CD4-positive, alpha-beta T cell treated with Interleukin-2 at 100 ng/mL for 4 hours (primary cell): ENCODE measurements at regions not wholly inside any gene's neighbourhood (a gene's known extent, or its start where the extent isn't known, plus 50 kb on each side); places are given as distances from the start of the nearest gene placed in this dataset.
A peak's percentile ranks its signal among the peaks of the same experiment; 100 is the strongest.

Experiments
- DNase-seq: peaks from one replicate; pipeline ENCODE4 v3.0.0-alpha.2; 2020; ENCODE audit warnings: low spot score

- DNase-seq: no peak
Observed at GRCh38 chr14:71287567-71287966, 380.3 kb downstream of the PCNX1 start.

GRCh38 chr14:71289536-71289935 is 382.3 kb downstream of the PCNX1 start:
- DNase-seq: peak; percentile 19

DNA sequence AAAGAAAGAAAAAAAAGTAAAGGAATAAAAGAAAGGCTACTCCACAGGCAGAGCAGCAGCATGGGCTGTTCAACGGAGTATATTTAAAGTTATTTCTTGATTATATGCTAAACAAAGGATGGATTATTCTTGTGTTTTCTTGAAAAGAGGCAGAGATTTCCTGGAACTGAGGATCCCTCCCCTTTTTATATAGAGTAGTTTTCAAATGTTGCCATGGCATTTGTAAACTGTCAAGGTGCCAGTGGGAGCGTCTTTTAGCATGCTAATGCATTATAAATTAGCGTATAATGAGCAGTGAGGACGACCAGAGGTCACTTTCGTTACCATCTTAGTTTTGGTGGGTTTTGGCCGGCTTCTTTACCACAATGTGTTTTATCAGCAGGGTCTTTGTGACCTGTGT is 383.0 kb downstream of the PCNX1 start:
- no peak for DNase-seq

- peak; percentile 30 for DNase-seq
Observed at GRCh38 chr14:71290960-71291466, 383.8 kb downstream of the PCNX1 start.

- no peak for DNase-seq
Observed at GRCh38 chr14:71296184-71296583, 388.9 kb downstream of the PCNX1 start.

DNA sequence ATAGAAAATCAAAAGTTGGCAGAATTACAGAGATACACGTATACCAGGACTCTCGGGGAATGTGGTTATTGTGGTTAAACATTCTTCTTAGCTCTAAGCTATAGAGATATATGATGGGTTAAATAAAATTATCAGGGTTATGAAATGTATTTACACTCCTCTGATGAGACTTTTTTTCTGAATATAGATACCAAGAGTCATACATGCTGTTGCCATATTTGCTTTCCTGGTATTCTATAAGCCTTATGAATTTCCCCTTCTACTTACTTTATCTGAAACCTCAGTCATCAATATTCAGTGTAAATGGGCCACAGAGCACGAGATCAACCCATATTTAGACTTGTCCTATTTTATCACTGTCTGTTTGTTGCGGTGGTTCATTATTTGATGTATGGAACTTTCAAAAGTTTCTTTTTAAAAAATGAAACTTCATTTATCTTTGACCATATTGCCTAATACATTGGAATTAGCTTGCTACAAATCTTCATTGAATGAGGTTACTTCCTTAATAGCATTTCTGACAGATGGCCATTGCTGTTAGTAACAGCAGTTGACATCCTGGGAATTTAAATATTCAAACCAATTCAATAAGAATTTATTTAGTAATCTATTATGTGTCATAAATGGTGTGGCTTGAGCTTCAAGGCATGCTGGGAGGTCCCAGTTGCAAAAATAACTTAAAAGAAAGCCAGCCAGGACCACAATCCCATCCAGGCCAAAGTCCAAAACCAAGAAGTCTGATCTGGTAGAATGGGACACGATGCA is 393.5 kb downstream of the PCNX1 start:
- no peak for DNase-seq

DNA sequence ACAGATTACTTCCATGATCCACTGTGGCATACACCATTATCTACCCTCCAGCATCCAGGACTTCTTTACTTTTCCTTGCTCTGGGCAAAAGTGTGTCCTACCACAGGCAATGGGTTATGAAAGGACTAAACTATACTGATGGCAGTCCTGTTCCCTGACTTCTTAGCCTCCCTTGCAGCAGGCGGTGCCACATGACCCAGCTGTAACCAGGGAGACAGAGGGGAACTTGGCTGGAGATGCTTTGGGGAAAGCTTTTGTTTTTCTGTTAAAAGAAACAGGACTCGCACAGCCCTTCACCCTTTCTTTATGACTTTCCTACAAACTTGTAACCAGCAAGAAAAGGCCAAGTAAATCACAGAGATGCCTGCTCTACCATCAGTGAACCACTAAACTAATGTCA is 394.4 kb downstream of the PCNX1 start:
- DNase-seq: no peak

DNA sequence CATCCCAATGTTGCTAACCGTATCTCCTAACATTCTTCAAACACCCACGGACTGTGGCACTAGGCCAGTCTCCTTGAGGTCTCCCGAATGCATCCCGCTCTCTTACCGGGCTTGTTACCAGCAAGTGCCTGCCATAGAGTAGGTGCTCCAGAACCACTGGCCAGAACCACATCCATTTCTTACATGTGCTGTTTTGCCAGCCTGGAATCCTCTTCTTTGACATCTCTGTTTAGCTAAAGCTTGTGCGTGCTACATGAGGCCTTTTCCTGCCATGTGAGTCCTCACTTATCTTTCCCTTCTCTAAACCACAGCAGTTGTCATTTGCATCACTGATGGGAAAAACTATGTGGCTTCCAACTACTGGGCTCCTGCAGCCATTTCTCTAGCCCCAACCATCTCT is 397.4 kb downstream of the PCNX1 start:
- no peak for DNase-seq

DNA sequence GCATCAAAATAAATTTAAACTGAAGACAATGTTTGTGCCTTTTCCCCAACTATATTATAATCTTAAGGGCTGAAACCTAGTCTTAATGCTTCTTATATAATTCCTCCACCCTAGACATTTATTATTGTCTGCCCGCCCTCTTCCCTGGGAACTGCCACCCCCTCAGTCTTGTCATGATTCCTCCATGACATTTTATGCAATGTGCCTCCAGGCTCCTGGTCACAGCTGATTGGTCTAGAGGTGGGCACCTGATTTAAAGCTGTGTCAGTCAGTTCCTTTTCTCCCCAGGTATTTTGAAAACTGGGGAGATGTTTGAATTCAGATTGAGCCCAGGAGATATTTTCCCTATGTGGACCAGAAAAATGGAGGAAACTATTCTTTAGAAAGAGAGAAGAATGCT is 401.4 kb downstream of the PCNX1 start:
- no peak for DNase-seq

DNA sequence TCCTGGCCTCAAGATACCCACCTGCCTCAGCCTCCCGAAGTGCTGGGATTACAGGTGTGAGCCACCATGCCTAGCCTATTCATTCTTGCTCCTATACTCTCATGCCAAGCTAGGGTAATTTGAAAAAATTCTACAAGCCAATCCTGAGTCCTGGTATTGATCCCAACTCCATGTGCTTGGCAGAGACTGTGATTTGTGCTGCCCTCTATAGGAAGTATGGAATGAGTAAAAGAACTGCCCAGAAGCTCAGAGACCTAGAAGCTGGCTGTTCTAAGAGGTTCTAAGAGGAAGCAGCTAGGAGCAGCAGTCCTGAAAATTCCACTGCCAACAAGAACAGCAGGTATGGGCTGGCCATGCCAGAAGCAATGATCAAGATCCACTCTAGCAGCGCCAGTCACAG is 402.5 kb downstream of the PCNX1 start:
- DNase-seq: no peak

GRCh38 chr14:71311061-71311460 is 403.8 kb downstream of the PCNX1 start:
- DNase-seq: no peak

DNA sequence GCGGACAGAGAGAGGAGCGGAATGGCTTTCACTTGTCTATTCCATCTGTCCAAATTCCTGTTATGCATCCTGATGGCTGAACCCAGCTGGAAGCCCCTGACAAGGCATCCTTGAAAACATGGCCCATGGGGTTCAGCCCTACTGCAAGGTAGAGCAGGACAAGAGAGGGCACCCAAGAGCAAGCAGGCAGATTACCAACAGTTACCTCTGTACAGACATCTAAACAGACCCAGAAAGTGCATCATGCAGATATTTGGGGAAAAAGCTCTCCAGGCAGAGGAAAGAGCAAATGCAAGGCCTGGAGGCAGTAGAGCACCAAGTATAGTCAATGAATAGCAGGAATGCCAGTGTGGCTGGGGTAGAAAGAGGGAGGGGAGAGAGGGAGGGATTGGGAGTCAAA is 407.5 kb downstream of the PCNX1 start:
- DNase-seq: no peak

GRCh38 chr14:71317385-71318096 is 410.3 kb downstream of the PCNX1 start:
- DNase-seq: no peak

- DNase-seq: no peak
Observed at GRCh38 chr14:71318097-71318459, 410.8 kb downstream of the PCNX1 start.

DNA sequence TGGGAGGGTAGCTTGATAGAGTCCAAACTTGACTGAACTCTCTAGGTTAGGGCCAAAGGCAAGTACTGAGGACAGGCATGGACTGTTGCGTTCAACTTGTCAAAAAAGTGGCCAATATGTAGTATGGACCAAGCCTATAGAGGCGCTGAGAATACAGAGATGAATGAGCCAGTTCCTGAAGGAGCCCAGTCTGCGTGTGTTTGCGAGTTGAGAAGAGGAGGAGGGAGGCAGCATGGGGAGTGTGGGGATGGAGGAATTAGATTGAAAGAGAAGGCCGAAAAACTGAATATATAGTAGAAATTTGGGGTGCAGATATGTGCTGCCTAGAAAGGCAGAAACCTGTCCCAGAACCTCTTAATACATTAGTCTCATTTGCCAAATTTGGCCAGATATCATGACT is 412.4 kb downstream of the PCNX1 start:
- DNase-seq: no peak

DNA sequence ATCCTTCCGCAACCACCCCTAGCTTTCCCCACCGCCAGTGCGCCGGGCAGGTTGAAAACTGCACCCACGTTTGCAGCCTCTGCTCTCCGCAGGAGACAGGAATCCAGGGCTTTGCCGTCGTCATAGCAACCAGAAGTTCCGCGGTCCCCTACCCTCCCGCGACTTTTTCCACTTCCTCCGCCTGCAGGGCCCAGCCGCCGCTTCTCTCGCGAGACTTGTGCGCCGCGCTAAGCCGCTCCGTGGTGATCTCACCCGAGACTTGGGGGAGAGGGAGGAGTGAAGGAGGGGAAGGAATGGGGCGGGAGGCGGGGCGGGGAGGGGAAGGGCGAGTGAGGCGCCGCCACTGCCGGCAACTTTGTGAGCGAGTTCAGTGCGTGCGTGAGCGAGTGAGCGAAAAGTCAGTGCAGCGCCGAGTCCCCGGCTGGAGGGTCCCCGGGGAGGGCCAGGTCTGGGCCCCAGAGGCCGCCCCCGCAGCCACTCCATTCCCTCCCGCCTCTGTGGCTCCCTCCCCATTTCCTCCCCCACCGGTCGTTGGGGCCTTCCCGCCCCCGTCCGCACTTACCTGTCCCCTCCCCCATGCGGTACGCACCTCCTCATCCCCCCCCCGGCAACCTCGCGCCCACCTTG is 413.0 kb downstream of the PCNX1 start, which contains the start of gene SIPA1L1:
Gene SIPA1L1, plus strand, starts transcription at position 370 of the 627 bp plus-strand sequence.
- DNase-seq: peak; percentile 99

GRCh38 chr14:71320734-71321573 is 413.7 kb downstream of the PCNX1 start:
- DNase-seq: peak; percentile 59

- DNase-seq: no peak
Observed at GRCh38 chr14:71321574-71322315, 414.5 kb downstream of the PCNX1 start.

DNA sequence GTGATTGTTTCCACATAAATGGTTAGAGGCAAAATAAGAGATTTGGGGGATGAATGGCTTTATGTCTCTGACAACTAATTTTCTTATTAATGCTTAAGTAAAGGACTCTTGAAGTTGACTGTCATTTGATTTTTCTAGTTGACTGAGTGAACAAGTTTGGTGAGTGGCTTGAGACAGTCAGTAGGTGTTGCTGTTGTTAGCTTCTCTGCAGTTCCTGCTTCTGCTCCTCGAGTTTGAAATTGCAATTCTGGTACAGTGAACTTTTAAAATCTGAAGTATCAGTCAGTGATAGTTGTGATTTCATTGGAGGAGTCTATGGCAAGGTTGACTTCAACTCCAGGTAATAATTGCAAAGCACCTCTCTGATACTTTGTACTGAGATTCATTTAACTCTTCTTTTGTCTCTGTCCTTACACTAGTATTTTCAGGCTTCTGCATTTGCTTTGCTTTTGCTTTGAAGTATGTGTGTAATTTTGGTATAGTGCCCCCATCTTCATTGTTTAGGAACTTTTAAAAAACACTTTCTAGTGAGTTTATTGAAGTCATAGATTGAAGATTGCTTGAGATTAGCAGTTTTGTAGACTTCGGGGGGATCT is 415.5 kb downstream of the PCNX1 start:
- peak; percentile 57 for DNase-seq

DNA sequence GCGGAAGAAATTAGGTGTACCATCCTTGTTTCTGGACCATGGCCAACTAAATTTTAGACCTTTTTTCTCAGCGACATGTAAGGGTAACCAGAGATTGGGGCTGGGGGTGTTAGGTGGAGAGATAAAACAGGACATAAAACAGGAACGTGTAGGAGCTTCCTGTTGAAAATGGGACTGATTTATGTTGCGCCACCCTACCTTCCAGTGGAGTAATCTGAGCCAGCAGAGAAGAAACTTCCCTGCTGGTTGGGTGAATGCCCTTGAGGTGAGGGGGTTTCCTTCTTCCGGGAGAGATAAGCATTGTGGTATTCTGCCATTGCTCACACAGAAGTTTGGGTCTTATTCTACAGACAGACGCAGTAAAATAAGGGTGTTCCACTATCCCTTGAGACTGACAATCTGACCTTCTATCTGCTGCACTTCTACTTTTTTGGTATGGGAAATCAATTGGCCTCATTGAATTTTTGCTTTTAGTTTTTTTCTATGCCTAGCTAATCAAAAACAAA is 417.6 kb downstream of the PCNX1 start:
- DNase-seq: peak; percentile 58

- DNase-seq: no peak
Observed at GRCh38 chr14:71327691-71328090, 420.4 kb downstream of the PCNX1 start.
